Prostate gland (tissue), 2 donors: ENCODE measurements at regions not wholly inside any gene's neighbourhood (a gene's known extent, or its start where the extent isn't known, plus 50 kb on each side); places are given as distances from the start of the nearest gene placed in this dataset.

Source experiments
- DNase-seq: peaks from one replicate; pipeline ENCODE4 v3.0.0-alpha.2; 2019; ENCODE audit warnings: low spot score
- H3K27ac ChIP-seq, 2 donors: fragments of 200-600 bp; sonication (generic); 2 replicates each; pipeline ENCODE4 v1.5.1; 2017 to 2019
- H3K27me3 ChIP-seq: fragments of 200-600 bp; sonication (generic); replicated peaks from 2 replicates; pipeline ENCODE4 v1.5.1; 2019; ENCODE audit not compliant: insufficient read depth
- H3K36me3 ChIP-seq, 2 donors: fragments of 200-600 bp; sonication (generic); 1 replicate in 1 of 2; 2 replicates in 1 of 2; pipeline versions ENCODE4 v1.5.1 to v1.8.1; 2017 to 2019
- H3K4me1 ChIP-seq: fragments of 200-600 bp; sonication (generic); replicated peaks from 2 replicates; pipeline ENCODE4 v1.5.1; 2019
- H3K4me3 ChIP-seq, 2 donors: fragments of 200-600 bp; sonication (generic); 2 replicates each; pipeline ENCODE4 v1.5.1; 2017 to 2019
- H3K9me3 ChIP-seq: fragments of 200-600 bp; sonication (generic); 2 replicates; pipeline ENCODE4 v1.5.1; 2017
- POLR2A ChIP-seq: fragments of 450-650 bp; IDR thresholded peaks from one replicate; pipeline ENCODE4 v1.6.1; 2016; ENCODE audit warnings: antibody characterized with exemption, mild to moderate bottlenecking
- POLR2AphosphoS5 ChIP-seq: sonication (generic); formaldehyde crosslinking; IDR thresholded peaks from one replicate; pipeline ENCODE4 v1.6.1; 2017; ENCODE audit warnings: antibody characterized with exemption
- WGBS: methylation state at CpG from one replicate; pipeline ENCODE4 v1.1.5; 2018; 5-methylcytosine and 5-hydroxymethylcytosine counted together
- intact Hi-C: fragments of 100-400 bp; cut with DNase I; formaldehyde crosslinking; loops from one replicate; pipeline ENCODE4 v1.14.2; 2022
- TF ChIP-seq, protein P1 (sequence below), 4 experiments: fragments of 200-600 bp in 2 of 4; fragments of 450-650 bp in 2 of 4; sonication (generic) in 2 of 4; IDR thresholded peaks; 1 replicate in 3 of 4; 2 replicates in 1 of 4; pipeline ENCODE4 v1.5.1; 2016 to 2019; ENCODE audit warnings: antibody characterized with exemption in 4 of 4, mild to moderate bottlenecking in 2 of 4, moderate library complexity in 2 of 4

DNA sequence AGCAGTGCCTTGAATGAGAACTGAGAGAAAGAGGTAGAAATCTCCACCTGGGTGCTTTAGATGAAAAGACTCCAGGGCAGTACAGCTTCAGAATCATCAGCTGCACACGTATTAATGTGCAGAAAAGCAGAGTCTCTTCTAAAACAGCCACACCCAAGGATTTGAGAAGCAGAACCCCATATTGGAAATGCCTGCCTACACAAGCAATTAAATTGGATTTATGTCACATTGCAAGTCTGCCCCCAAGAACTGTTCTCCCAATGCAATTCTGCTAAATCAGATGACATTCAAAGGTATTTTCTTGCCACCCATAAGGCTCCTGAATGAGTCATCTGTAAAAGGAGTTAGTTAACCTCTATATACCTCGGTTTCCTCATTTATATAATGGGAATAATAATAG, 326.0 kb upstream of the C16orf82 start:
- no peak for TF ChIP-seq POLR2A
- TF ChIP-seq POLR2AphosphoS5 = no peak
- TF ChIP-seq, protein P1, sequence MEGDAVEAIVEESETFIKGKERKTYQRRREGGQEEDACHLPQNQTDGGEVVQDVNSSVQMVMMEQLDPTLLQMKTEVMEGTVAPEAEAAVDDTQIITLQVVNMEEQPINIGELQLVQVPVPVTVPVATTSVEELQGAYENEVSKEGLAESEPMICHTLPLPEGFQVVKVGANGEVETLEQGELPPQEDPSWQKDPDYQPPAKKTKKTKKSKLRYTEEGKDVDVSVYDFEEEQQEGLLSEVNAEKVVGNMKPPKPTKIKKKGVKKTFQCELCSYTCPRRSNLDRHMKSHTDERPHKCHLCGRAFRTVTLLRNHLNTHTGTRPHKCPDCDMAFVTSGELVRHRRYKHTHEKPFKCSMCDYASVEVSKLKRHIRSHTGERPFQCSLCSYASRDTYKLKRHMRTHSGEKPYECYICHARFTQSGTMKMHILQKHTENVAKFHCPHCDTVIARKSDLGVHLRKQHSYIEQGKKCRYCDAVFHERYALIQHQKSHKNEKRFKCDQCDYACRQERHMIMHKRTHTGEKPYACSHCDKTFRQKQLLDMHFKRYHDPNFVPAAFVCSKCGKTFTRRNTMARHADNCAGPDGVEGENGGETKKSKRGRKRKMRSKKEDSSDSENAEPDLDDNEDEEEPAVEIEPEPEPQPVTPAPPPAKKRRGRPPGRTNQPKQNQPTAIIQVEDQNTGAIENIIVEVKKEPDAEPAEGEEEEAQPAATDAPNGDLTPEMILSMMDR (IDR thresholded peaks at IDR 0.05) = no peak
- intact Hi-C loops = no loop called here
- Histone ChIP-seq H3K36me3 (no peaks in the 10 kb centered on the region), H3K4me1 (no peaks in the 10 kb centered on the region), H3K4me3 (no peak overlapping the region), H3K27me3 (no peaks in the 10 kb centered on the region), H3K27ac (no peak overlapping the region), H3K9me3 (no peaks in the 10 kb centered on the region)
- WGBS = 71% methylated on average over 2 of the region's 2 CpGs
- DNase-seq = no peak

DNA sequence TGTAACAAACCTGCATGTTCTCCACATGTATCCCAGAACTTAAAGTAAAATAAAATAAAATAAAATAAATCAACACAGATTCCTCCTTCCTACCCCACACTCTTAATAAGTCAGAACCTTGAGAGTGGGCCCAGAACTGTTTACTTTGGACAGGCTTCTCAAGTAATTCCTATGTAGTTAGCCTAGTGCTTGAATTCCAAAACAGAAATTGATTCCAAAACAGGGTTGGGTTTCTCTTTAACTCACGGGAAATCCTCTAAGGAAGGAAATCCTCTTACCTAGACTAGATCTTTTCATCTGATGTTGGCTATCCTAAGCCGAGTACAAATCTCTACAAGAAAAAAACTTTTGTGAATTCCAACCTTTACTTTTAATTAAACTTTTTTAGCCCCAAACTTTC, 324.7 kb upstream of the C16orf82 start:
- Histone ChIP-seq H3K4me3 (no peak overlapping the region), H3K9me3 (no peaks in the 10 kb centered on the region), H3K27ac (no peak overlapping the region), H3K27me3 (no peaks in the 10 kb centered on the region), H3K36me3 (no peaks in the 10 kb centered on the region), H3K4me1 (no peaks in the 10 kb centered on the region)
- intact Hi-C loops = no loop called here
- DNase-seq = no peak
- TF ChIP-seq POLR2AphosphoS5 = no peak
- no peak for TF ChIP-seq POLR2A
- TF ChIP-seq, protein P1 (IDR thresholded peaks at IDR 0.05) = no peak
- WGBS = 16% methylated on average over 2 of the region's 2 CpGs

DNA sequence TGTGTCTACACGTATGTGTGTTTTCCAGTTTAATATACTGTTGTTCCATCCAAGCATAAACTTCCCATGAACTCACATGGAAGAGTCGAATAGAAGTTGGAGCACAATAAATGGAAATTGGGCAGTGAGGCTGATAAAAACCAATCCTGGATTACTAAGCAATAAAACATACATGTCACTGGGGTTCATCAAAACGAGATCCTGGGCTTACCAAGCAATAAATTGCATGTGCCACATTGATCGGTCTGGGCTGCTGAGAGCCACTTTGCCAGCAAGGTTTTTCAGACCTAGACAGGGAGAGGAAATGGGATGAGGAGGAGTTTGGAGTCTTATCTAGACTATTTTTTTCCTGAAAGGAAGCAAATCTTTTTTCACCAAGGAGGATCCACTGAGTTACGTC, 322.3 kb upstream of the C16orf82 start:
- no peaks in the 10 kb centered on the region for H3K4me1 ChIP-seq
- TF ChIP-seq POLR2A = no peak
- TF ChIP-seq, protein P1 (IDR thresholded peaks at IDR 0.05) = no peak
- TF ChIP-seq POLR2AphosphoS5 = no peak
- WGBS = 40% methylated on average over 5 of the region's 5 CpGs

DNA sequence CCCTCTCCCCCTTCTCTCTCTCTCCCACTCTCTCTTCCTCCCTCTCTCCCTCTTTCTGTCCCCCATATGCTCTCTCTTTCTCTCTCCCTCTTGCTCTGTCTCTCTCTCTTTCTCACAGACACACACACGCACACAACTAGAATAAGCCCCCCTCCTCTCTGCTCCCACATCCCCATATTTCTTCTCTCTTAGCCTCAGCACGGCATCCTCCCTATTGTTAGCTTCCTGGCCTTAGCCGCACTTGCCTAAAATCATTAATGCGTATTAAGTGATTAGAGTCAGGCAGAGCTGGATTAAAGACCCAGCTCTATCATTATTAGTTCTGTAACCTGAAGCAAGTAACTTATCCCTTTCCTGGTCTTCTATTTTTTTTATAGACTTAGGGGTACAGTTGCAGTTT, 319.0 kb upstream of the C16orf82 start:
- 33% methylated on average over 4 of the region's 4 CpGs for WGBS

More for the DNA sequence above, 322.3 kb upstream of the C16orf82 start:
- Histone ChIP-seq H3K36me3 (no peaks in the 10 kb centered on the region), H3K27ac (no peak overlapping the region), H3K4me3 (no peak overlapping the region), H3K27me3 (no peaks in the 10 kb centered on the region), H3K9me3 (no peaks in the 10 kb centered on the region)
- intact Hi-C loops = no loop called here
- no peak for DNase-seq

DNA sequence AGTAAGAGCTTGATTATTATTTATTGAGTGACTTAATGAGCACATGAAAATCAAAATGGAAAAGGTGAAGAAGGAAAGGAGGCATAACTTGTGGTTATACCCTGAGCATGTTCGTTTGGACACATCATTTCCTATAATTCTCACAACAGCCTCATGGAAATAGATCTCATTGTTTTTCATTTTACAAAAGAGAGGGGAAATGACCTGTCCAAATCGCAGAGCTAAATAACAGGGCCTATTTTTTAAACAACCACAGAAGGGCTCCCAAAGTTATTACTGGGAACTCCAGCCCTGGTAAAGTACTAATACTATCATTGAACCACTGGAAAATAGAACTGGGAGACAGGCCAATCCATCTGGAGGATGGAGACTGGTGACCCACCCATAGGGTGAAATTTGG, 317.7 kb upstream of the C16orf82 start:
- Histone ChIP-seq H3K9me3 (no peaks in the 10 kb centered on the region), H3K4me3 (no peak overlapping the region), H3K36me3 (no peaks in the 10 kb centered on the region), H3K27me3 (no peaks in the 10 kb centered on the region), H3K4me1 (no peaks in the 10 kb centered on the region), H3K27ac (no peak overlapping the region)
- WGBS = 50% methylated on average over 2 of the region's 2 CpGs
- intact Hi-C loops = no loop called here
- TF ChIP-seq POLR2A (no peak), POLR2AphosphoS5 (no peak)
- TF ChIP-seq, protein P1 (IDR thresholded peaks at IDR 0.05) = no peak
- DNase-seq = peak; percentile 6

More for the DNA sequence above, 319.0 kb upstream of the C16orf82 start:
- TF ChIP-seq, protein P1 (IDR thresholded peaks at IDR 0.05) = no peak
- TF ChIP-seq POLR2AphosphoS5 = no peak
- no peak for TF ChIP-seq POLR2A
- H3K27ac ChIP-seq = no peak overlapping the region
- H3K4me1 ChIP-seq = no peaks in the 10 kb centered on the region
- no peaks in the 10 kb centered on the region for H3K36me3 ChIP-seq
- no peak for DNase-seq
- intact Hi-C loops = no loop called here
- no peaks in the 10 kb centered on the region for H3K9me3 ChIP-seq
- no peaks in the 10 kb centered on the region for H3K27me3 ChIP-seq
- H3K4me3 ChIP-seq = no peak overlapping the region
